ENCODE measurements at regions not wholly inside any gene's neighbourhood (a gene's known extent, or its start where the extent isn't known, plus 50 kb on each side); places are given as distances from the start of the nearest gene placed in this dataset.

DNA sequence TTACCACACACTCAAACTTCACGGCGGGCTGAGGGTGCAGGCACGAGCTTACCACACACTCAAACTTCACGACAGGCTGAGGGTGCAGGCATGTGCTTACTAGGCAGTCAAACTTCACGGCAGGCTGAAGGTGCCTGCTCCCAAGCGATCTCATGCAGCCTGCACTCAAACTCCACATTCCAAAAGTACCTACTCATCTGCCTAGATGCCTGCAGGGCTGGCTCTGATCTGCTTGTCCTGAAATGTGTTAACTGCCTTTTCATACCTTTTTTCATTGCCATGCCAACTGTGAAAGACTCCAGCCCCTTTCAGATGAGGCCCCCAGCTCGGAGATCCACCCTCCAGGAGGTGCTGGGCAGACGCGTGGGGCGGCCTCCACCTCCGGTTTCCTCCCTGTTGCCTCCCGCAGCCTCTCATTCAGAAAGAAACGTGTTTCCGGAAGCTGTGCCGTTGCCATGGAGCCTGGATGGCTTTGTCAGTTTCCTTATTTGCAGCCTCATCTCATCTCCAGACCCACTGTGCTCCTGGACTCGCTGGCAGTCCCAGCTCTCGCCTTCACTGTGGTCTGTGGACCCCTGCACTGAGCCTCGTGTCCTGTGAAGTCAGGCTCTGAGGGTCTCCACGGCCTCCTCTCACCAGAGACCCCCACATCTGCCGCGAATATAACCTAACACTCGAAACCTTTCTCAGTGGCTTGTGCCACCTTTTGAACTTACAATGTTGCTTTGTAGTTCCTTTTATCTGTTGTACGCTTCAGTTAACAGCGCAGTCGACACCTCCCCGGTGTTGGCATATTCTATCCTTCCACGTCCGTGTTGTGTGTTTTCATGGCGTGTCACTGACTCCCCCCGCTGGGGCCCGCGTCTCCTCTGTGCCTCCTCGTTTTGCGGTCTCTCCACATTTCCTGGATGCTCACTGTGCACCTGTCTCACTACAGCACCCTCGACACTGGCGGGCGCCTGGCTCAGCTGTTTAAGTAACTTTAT is 106.1 kb upstream of the ALKAL2 start:
- TF ChIP-seq, protein P1, sequence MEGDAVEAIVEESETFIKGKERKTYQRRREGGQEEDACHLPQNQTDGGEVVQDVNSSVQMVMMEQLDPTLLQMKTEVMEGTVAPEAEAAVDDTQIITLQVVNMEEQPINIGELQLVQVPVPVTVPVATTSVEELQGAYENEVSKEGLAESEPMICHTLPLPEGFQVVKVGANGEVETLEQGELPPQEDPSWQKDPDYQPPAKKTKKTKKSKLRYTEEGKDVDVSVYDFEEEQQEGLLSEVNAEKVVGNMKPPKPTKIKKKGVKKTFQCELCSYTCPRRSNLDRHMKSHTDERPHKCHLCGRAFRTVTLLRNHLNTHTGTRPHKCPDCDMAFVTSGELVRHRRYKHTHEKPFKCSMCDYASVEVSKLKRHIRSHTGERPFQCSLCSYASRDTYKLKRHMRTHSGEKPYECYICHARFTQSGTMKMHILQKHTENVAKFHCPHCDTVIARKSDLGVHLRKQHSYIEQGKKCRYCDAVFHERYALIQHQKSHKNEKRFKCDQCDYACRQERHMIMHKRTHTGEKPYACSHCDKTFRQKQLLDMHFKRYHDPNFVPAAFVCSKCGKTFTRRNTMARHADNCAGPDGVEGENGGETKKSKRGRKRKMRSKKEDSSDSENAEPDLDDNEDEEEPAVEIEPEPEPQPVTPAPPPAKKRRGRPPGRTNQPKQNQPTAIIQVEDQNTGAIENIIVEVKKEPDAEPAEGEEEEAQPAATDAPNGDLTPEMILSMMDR (IDR thresholded peaks at IDR 0.05): no peak
- TF ChIP-seq POLR2A (IDR thresholded peaks at IDR 0.05) (no peak), POLR2AphosphoS5 (IDR thresholded peaks at IDR 0.05) (no peak)
